ENCODE measurements at regions not wholly inside any gene's neighbourhood (a gene's known extent, or its start where the extent isn't known, plus 50 kb on each side); places are given as distances from the start of the nearest gene placed in this dataset.
"Not testable (repeated sequence)": the region's sequence is repeated elsewhere in the genome, so short reads cannot be mapped to it uniquely, and the experiment has no call there.

DNA sequence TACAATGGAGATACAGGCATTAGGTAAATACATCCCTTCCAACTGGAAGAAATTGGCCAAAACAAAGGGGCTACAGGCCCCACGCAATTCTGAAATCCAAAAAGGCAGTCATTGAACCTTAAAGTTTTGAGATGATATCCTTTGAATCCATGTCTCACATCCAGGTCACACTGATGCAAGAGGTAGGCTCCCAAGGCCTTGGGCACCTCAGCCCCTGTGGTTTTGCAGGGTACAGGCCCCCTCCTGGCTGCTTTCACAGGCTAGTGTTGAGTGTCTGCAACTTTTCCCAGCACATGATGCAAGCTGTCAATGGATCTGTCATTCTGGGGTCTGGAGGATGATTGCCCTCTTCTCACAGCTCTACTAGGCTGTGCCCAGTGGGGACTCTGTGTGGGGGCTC is 766.7 kb downstream of the ZBBX start:
- Mint-ChIP-seq H3K4me1 (ENCODE audit: low read depth) (no peaks in the 10 kb centered on the region), H3K9me3 (peaks cover 5% of the 10 kb centered on the region), H3K36me3 (ENCODE audit: low read depth) (no peaks in the 10 kb centered on the region), H3K4me3 (no peak overlapping the region), H3K27ac (no peak overlapping the region), H3K27me3 (no peaks in the 10 kb centered on the region)
- Histone ChIP-seq H3K4me1 (ENCODE audit: insufficient read depth, low read length) (no peaks in the 10 kb centered on the region), H3K27ac (ENCODE audit: low read depth in 1 of 2, low read length in 2 of 2) (no peak overlapping the region), H3K4me3 (ENCODE audit: low read length) (no peak overlapping the region), H3K36me3 (ENCODE audit: insufficient read depth, low read length) (no peaks in the 10 kb centered on the region), H3K9me3 (ENCODE audit: control insufficient read depth in 1 of 2, insufficient read depth in 1 of 2, low read length in 2 of 2) (peaks cover 0 to 9% of the 10 kb centered on the region in 2 experiments), H3K27me3 (ENCODE audit: control insufficient read depth in 1 of 2, insufficient read depth in 2 of 2, low read length in 2 of 2) (no peaks in the 10 kb centered on the region)
- ChIA-PET POLR2A (no interaction called here), CTCF (no interaction called here)
- TF ChIP-seq, protein P1, sequence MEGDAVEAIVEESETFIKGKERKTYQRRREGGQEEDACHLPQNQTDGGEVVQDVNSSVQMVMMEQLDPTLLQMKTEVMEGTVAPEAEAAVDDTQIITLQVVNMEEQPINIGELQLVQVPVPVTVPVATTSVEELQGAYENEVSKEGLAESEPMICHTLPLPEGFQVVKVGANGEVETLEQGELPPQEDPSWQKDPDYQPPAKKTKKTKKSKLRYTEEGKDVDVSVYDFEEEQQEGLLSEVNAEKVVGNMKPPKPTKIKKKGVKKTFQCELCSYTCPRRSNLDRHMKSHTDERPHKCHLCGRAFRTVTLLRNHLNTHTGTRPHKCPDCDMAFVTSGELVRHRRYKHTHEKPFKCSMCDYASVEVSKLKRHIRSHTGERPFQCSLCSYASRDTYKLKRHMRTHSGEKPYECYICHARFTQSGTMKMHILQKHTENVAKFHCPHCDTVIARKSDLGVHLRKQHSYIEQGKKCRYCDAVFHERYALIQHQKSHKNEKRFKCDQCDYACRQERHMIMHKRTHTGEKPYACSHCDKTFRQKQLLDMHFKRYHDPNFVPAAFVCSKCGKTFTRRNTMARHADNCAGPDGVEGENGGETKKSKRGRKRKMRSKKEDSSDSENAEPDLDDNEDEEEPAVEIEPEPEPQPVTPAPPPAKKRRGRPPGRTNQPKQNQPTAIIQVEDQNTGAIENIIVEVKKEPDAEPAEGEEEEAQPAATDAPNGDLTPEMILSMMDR (IDR thresholded peaks at IDR 0.05), result no peak
- no peak for DNase-seq
- ATAC-seq (ENCODE audit: poor library complexity), result no peak
- intact Hi-C loops (cut with DNase I, micrococcal nuclease), result no loop called here

DNA sequence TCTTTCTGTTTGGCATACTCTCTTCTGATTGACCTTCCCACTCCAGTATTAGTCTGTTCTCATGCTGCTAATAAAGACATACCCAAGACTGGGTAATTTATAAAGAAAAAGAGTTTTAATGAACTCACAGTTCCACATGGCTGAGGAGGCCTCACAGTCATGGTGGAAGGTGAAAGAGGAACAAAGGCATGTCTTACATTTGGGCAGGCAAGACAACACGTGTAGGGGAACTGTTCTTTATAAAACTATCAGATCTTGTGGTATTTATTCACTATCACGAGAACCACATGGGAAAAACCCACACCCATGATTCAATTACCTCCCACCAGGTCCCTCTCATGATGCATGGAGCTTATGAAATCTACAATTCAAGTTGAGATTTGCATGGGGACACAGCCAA is 767.3 kb downstream of the ZBBX start:
- H3K27me3 ChIP-seq (ENCODE audit: control insufficient read depth in 1 of 2, insufficient read depth in 2 of 2, low read length in 2 of 2); H3K4me1 Mint-ChIP-seq (ENCODE audit: low read depth); CTCF ChIA-PET; H3K27ac ChIP-seq (ENCODE audit: low read depth in 1 of 2, low read length in 2 of 2); H3K9me3 Mint-ChIP-seq; H3K9me3 ChIP-seq (ENCODE audit: control insufficient read depth in 1 of 2, insufficient read depth in 1 of 2, low read length in 2 of 2); H3K4me3 Mint-ChIP-seq; intact Hi-C loops (cut with DNase I, micrococcal nuclease); H3K36me3 ChIP-seq (ENCODE audit: insufficient read depth, low read length); DNase-seq; H3K27ac Mint-ChIP-seq; H3K4me3 ChIP-seq (ENCODE audit: low read length); H3K36me3 Mint-ChIP-seq (ENCODE audit: low read depth); H3K4me1 ChIP-seq (ENCODE audit: insufficient read depth, low read length); H3K27me3 Mint-ChIP-seq; POLR2A ChIA-PET; ATAC-seq (ENCODE audit: poor library complexity): not testable (repeated sequence)

DNA sequence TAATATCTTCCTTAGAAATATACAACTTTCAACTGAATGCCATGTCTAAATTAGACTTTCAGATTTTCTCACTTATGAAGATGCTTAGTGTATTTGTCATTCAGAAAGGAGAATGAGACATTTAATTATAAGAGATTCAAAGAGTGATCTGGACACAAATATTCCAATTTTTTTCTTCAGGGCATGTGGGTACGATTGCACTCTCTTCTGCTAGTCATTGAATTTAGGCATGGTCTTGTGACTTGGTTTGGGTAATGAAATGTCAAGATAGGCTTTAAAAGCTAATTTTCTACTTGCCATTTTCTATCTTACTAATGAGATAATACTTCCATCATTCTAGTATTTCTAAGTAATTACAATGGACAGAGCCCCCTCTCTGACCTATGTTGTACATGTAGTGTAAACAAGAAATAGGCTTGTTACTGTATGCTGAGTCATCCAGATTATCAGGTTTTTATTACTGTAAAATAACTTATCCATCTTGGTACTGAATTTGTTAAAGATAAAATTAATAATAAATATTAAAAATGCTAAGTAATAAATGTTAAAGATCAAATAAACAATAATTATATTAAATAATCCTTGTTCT is 770.8 kb upstream of the BCHE start:
- H3K9me3 Mint-ChIP-seq, result peaks cover 3% of the 10 kb centered on the region
- H3K4me1 Mint-ChIP-seq (ENCODE audit: low read depth), result no peaks in the 10 kb centered on the region
- H3K27me3 Mint-ChIP-seq, result no peaks in the 10 kb centered on the region
- H3K4me3 Mint-ChIP-seq, result no peak overlapping the region
- DNase-seq (no peak), ATAC-seq (ENCODE audit: poor library complexity) (no peak)
- H3K36me3 Mint-ChIP-seq (ENCODE audit: low read depth), result no peaks in the 10 kb centered on the region
- no peaks in the 10 kb centered on the region for H3K36me3 ChIP-seq (ENCODE audit: insufficient read depth, low read length)
- no peak overlapping the region for H3K4me3 ChIP-seq (ENCODE audit: low read length)
- CTCF ChIA-PET, result no interaction called here
- H3K27ac Mint-ChIP-seq, result no peak overlapping the region
- H3K27ac ChIP-seq (ENCODE audit: low read depth in 1 of 2, low read length in 2 of 2), result no peak overlapping the region
- no peaks in the 10 kb centered on the region for H3K9me3 ChIP-seq (ENCODE audit: control insufficient read depth in 1 of 2, insufficient read depth in 1 of 2, low read length in 2 of 2)
- POLR2A ChIA-PET, result no interaction called here
- no peaks in the 10 kb centered on the region for H3K4me1 ChIP-seq (ENCODE audit: insufficient read depth, low read length)
- intact Hi-C loops (cut with DNase I, micrococcal nuclease), result no loop called here
- TF ChIP-seq, protein P1 (IDR thresholded peaks at IDR 0.05), result no peak
- no peaks in the 10 kb centered on the region for H3K27me3 ChIP-seq (ENCODE audit: control insufficient read depth in 1 of 2, insufficient read depth in 2 of 2, low read length in 2 of 2)

DNA sequence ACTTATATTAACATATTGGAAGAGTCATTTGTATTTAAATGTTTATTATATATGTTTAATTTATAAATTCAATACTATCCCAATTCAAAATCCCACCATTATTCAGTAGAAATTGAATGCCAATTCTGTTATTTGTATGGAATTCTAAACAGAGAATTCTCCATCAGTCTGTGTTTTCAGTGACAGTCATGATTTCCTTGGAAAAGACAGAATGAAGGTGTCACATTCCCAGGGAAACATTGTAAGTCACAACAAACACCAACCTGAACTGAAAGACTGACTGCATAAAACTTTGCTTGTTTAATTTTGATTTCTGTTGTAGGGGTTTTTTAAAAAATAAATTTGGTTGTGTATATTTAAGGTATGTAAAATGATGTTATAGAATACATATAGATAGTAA is 769.8 kb upstream of the BCHE start:
- Histone ChIP-seq H3K27me3 (ENCODE audit: control insufficient read depth in 1 of 2, insufficient read depth in 2 of 2, low read length in 2 of 2) (no peaks in the 10 kb centered on the region), H3K36me3 (ENCODE audit: insufficient read depth, low read length) (no peaks in the 10 kb centered on the region), H3K9me3 (ENCODE audit: control insufficient read depth in 1 of 2, insufficient read depth in 1 of 2, low read length in 2 of 2) (no peaks in the 10 kb centered on the region), H3K4me3 (ENCODE audit: low read length) (no peak overlapping the region), H3K27ac (ENCODE audit: low read depth in 1 of 2, low read length in 2 of 2) (no peak overlapping the region), H3K4me1 (ENCODE audit: insufficient read depth, low read length) (no peaks in the 10 kb centered on the region)
- no peak overlapping the region for H3K4me3 Mint-ChIP-seq
- H3K9me3 Mint-ChIP-seq, result peaks cover 3% of the 10 kb centered on the region
- DNase-seq (no peak), ATAC-seq (ENCODE audit: poor library complexity) (no peak)
- H3K27ac Mint-ChIP-seq, result no peak overlapping the region
- intact Hi-C loops (cut with DNase I, micrococcal nuclease), result no loop called here
- no peaks in the 10 kb centered on the region for H3K4me1 Mint-ChIP-seq (ENCODE audit: low read depth)
- no peaks in the 10 kb centered on the region for H3K36me3 Mint-ChIP-seq (ENCODE audit: low read depth)
- TF ChIP-seq, protein P1 (IDR thresholded peaks at IDR 0.05), result no peak
- no peaks in the 10 kb centered on the region for H3K27me3 Mint-ChIP-seq
- ChIA-PET CTCF (no interaction called here), POLR2A (no interaction called here)

All from CD4-positive, alpha-beta T cell (primary cell).